ENCODE measurements at regions not wholly inside any gene's neighbourhood (a gene's known extent, or its start where the extent isn't known, plus 50 kb on each side); places are given as distances from the start of the nearest gene placed in this dataset.
A peak's percentile ranks its signal among the peaks of the same experiment; 100 is the strongest.
"Not testable (repeated sequence)": the region's sequence is repeated elsewhere in the genome, so short reads cannot be mapped to it uniquely, and the experiment has no call there.

GRCh38 chr10:42242135-42242805 is 396.1 kb downstream of the ZNF33B start:
- peak; percentile 9 for DNase-seq
- H3K4me2 ChIP-seq (replicated peaks; ENCODE audit: low read depth, low read length, poor library complexity, severe bottlenecking) = no peak overlapping the region
- Mint-ChIP-seq H3K27ac (no peak overlapping the region), H3K27me3 (peaks cover 22% of the 10 kb centered on the region), H3K4me1 (peaks cover 3% of the 10 kb centered on the region), H3K9me3 (ENCODE audit: insufficient read depth) (no peaks in the 10 kb centered on the region), H3K4me3 (no peak overlapping the region)
- CTCF ChIA-PET = no interaction called here
- no peaks in the 10 kb centered on the region for H3K4me1 ChIP-seq (ENCODE audit: control insufficient read depth in 2 of 2, insufficient read depth in 2 of 2, low read length in 2 of 2)
- intact Hi-C loops (cut with micrococcal nuclease) = no loop called here
- H3K9ac ChIP-seq (ENCODE audit: low read length) = no peak overlapping the region
- TF ChIP-seq CTCF (IDR thresholded peaks at IDR 0.05) (no peak), EZH2 (IDR thresholded peaks at IDR 0.05; ENCODE audit: borderline replicate concordance, insufficient read depth, low read depth, low read length, poor library complexity, severe bottlenecking) (no peak)
- no peak overlapping the region for H3K27ac ChIP-seq (ENCODE audit: low read length in 2 of 2)
- no peak overlapping the region for H2AFZ ChIP-seq (ENCODE audit: insufficient read depth, low read depth, low read length, poor library complexity, severe bottlenecking)
- no peaks in the 10 kb centered on the region for H3K36me3 ChIP-seq (replicated peaks in 1 of 2; ENCODE audit: control extremely low read depth in 1 of 2, control insufficient read depth in 1 of 2, extremely low read depth in 1 of 2, insufficient read depth in 2 of 2, low read length in 1 of 2)
- peaks cover 0 to 2% (median 0%) of the 10 kb centered on the region in 4 experiments for H3K27me3 ChIP-seq (replicated peaks in 1 of 4; ENCODE audit: control extremely low read depth in 1 of 4, control insufficient read depth in 3 of 4, insufficient read depth in 4 of 4, low read length in 3 of 4)
- H3K9me3 ChIP-seq (ENCODE audit: control extremely low read depth in 1 of 3, control insufficient read depth in 2 of 3, insufficient read depth in 1 of 3, low read length in 2 of 3) = peaks cover 0 to 9% (median 0%) of the 10 kb centered on the region in 3 donors
- no peaks in the 10 kb centered on the region for H4K20me1 ChIP-seq (ENCODE audit: control insufficient read depth, insufficient read depth, low read length, poor library complexity, severe bottlenecking)
- no peak for ATAC-seq (ENCODE audit: low read depth)
- no peaks in the 10 kb centered on the region for H3K79me2 ChIP-seq (ENCODE audit: control insufficient read depth, insufficient read depth, low read length)
- WGBS (ENCODE audit: insufficient coverage) = 41% methylated on average over 81 of the region's 85 CpGs
- POLR2A ChIA-PET = no interaction called here
- H3K4me3 ChIP-seq (ENCODE audit: control extremely low read depth in 1 of 5, extremely low read depth in 1 of 5, insufficient read depth in 1 of 5, low read depth in 2 of 5, low read length in 4 of 5) = no peak overlapping the region

- H3K4me3 Mint-ChIP-seq; H3K27ac Mint-ChIP-seq; intact Hi-C loops (cut with micrococcal nuclease); DNase-seq; H3K9ac ChIP-seq (ENCODE audit: low read length); H3K27me3 Mint-ChIP-seq; H3K4me1 ChIP-seq (ENCODE audit: control insufficient read depth in 2 of 2, insufficient read depth in 2 of 2, low read length in 2 of 2); ATAC-seq (ENCODE audit: low read depth); H2AFZ ChIP-seq (ENCODE audit: insufficient read depth, low read depth, low read length, poor library complexity, severe bottlenecking); H3K4me2 ChIP-seq (replicated peaks; ENCODE audit: low read depth, low read length, poor library complexity, severe bottlenecking); POLR2A ChIA-PET; CTCF ChIA-PET; H3K27ac ChIP-seq (ENCODE audit: low read length in 2 of 2); H3K4me1 Mint-ChIP-seq; H3K36me3 ChIP-seq (replicated peaks in 1 of 2; ENCODE audit: control extremely low read depth in 1 of 2, control insufficient read depth in 1 of 2, extremely low read depth in 1 of 2, insufficient read depth in 2 of 2, low read length in 1 of 2); H3K4me3 ChIP-seq (ENCODE audit: control extremely low read depth in 1 of 5, extremely low read depth in 1 of 5, insufficient read depth in 1 of 5, low read depth in 2 of 5, low read length in 4 of 5); H4K20me1 ChIP-seq (ENCODE audit: control insufficient read depth, insufficient read depth, low read length, poor library complexity, severe bottlenecking); H3K27me3 ChIP-seq (replicated peaks in 1 of 4; ENCODE audit: control extremely low read depth in 1 of 4, control insufficient read depth in 3 of 4, insufficient read depth in 4 of 4, low read length in 3 of 4); H3K9me3 Mint-ChIP-seq (ENCODE audit: insufficient read depth); H3K79me2 ChIP-seq (ENCODE audit: control insufficient read depth, insufficient read depth, low read length): not testable (repeated sequence)
- WGBS (ENCODE audit: insufficient coverage) = 91% methylated on average over 9 of the region's 13 CpGs
- peaks cover 0 to 26% (median 0%) of the 10 kb centered on the region in 3 donors for H3K9me3 ChIP-seq (ENCODE audit: control extremely low read depth in 1 of 3, control insufficient read depth in 2 of 3, insufficient read depth in 1 of 3, low read length in 2 of 3)
These were observed 402.0 kb downstream of the ZNF33B start for GRCh38 chr10:42236401-42236800.

- H3K27me3 Mint-ChIP-seq; H3K27ac ChIP-seq (ENCODE audit: low read length in 2 of 2); intact Hi-C loops (cut with micrococcal nuclease); H3K4me3 ChIP-seq (ENCODE audit: control extremely low read depth in 1 of 5, extremely low read depth in 1 of 5, insufficient read depth in 1 of 5, low read depth in 2 of 5, low read length in 4 of 5); CTCF ChIA-PET; H3K9me3 Mint-ChIP-seq (ENCODE audit: insufficient read depth); H4K20me1 ChIP-seq (ENCODE audit: control insufficient read depth, insufficient read depth, low read length, poor library complexity, severe bottlenecking); H2AFZ ChIP-seq (ENCODE audit: insufficient read depth, low read depth, low read length, poor library complexity, severe bottlenecking); H3K4me3 Mint-ChIP-seq; H3K9ac ChIP-seq (ENCODE audit: low read length); DNase-seq; H3K27me3 ChIP-seq (replicated peaks in 1 of 4; ENCODE audit: control extremely low read depth in 1 of 4, control insufficient read depth in 3 of 4, insufficient read depth in 4 of 4, low read length in 3 of 4); ATAC-seq (ENCODE audit: low read depth); POLR2A ChIA-PET; H3K4me2 ChIP-seq (replicated peaks; ENCODE audit: low read depth, low read length, poor library complexity, severe bottlenecking); H3K4me1 ChIP-seq (ENCODE audit: control insufficient read depth in 2 of 2, insufficient read depth in 2 of 2, low read length in 2 of 2); H3K4me1 Mint-ChIP-seq; H3K79me2 ChIP-seq (ENCODE audit: control insufficient read depth, insufficient read depth, low read length); H3K27ac Mint-ChIP-seq; H3K36me3 ChIP-seq (replicated peaks in 1 of 2; ENCODE audit: control extremely low read depth in 1 of 2, control insufficient read depth in 1 of 2, extremely low read depth in 1 of 2, insufficient read depth in 2 of 2, low read length in 1 of 2): not testable (repeated sequence)
- 91% methylated on average over 11 of the region's 14 CpGs for WGBS (ENCODE audit: insufficient coverage)
- H3K9me3 ChIP-seq (ENCODE audit: control extremely low read depth in 1 of 3, control insufficient read depth in 2 of 3, insufficient read depth in 1 of 3, low read length in 2 of 3) = peaks cover 0 to 31% (median 0%) of the 10 kb centered on the region in 3 donors
These were observed 402.6 kb downstream of the ZNF33B start for GRCh38 chr10:42235736-42236135.

Data from B cell (primary cell).